ENCODE measurements at regions not wholly inside any gene's neighbourhood (a gene's known extent, or its start where the extent isn't known, plus 50 kb on each side); places are given as distances from the start of the nearest gene placed in this dataset.

DNA sequence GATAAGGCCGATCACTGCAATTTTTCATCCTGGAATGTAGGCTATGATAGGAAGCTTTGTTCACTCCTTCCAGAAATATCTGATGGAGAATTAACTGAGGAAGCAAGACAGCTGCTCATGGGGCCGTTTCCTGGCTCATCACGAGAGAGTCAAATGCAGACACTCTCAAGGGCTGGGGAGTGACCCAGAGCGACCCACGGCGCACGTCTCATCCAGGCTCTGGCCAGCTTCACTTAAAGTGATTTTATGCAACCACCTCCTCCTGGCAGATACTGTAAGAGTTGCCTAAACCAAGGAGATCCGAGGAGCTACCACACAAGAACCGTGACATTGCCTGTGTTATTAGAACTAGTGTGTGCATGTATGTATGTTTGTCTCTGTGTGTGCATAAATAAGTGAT is 530.8 kb downstream of the TCERG1L start:
- no peak for DNase-seq

DNA sequence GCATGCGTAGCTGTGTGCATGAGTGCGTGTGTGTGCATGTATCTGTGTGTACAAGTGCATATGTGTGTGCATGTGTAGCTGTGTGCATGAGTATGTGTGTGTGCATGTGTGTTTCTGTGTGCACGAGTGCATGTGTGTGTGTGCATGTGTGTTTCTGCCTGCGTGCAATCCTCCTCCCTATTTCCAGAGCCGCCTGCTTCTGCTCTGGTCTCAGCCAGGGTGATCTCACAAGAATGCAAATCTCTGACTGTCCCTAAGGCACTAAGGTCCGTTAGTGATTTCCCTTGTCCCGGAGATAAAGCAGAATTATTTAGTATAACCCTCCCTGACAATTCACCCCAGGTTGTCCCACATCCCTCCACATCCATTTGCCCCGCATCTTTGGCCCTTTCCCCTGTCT is 530.3 kb downstream of the TCERG1L start:
- DNase-seq: no peak

DNA sequence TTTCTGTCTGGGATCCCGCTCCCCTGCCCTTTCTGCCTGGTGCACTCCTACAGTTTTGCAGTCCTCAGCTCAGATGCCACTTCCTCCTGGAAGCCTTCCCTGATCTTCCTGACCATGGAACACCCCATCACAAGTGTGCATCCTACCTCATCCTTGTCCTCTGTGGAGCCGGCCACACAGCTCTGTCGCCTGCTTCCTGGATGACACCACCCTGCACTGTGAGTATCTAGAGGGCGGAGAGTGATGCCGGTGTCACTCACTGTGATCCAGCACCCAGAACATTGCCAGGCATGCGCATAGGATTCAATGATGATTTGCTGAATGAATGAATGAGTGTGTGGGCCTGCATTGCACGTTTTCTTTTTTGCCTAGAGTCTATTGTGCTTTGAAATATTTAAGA is 529.9 kb downstream of the TCERG1L start:
- DNase-seq: no peak

DNA sequence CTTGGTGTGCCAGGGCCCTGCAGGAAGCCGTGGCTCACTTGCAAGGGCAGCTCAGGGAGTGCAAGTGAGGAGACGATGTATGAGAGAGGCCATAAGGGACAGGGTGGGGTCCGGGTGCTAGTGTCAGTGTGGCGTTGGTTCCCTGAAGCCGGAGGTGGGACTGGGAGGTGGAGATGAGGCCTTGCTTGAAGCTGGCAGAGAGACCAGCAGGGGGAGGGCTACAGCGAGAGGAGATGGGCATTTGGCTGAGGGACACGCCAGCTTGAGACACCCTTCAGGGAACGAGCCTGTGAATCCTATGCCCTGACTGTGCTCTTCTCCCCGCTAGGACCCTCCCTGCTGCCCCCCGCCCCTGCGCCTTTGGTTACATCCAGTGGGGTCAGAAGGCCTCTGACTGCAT is 529.1 kb downstream of the TCERG1L start:
- no peak for DNase-seq

DNA sequence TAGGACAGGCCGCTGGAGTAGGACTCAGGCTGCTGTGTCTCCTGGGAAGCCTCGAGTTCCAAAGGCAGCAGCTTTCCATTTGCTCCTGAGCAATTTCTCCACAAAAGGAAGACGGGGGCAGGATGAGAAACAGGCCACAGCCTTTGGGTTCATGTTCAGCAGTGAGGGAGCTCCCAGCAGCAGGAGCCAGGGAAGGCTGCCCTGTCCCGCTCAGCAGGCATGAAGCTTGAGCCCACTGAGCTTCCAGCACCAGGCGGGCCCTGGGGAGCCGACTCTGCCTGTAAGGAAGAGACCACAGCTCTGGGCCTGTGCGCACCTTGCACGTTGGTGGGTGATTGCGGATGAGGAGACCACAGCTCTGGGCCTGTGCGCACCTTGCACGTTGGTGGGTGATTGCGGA is 527.2 kb downstream of the TCERG1L start:
- DNase-seq: no peak

DNA sequence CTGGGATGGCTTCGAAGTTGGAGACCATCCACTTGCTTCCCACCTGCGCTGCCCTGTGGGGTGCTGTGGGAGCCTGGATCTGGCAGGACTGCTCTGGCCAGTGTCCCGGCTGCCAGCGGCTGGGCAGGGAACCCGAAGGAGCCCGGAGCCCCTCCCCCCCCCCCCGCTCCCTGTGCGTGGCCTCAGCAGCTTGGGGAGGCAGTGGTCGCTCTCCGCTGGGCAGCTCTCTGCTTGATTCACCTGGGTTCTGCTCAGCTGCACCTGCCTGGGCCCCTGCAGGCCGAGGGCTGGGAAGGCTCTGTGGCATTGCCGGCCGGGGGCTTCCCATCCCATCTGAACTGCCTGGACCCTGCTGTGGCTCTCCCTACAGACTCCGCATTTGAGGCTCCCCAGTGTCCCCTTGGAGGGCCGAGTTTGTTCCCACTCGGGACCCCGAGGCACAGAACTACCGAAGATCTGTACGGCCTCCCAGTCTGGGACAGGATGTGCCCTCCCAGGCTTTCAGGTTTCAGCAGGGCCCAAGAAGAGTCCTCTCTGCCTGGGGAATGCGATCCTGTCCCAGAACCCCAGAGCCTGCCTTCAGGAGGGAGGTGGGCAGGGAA is 525.1 kb downstream of the TCERG1L start:
- no peak for DNase-seq

DNA sequence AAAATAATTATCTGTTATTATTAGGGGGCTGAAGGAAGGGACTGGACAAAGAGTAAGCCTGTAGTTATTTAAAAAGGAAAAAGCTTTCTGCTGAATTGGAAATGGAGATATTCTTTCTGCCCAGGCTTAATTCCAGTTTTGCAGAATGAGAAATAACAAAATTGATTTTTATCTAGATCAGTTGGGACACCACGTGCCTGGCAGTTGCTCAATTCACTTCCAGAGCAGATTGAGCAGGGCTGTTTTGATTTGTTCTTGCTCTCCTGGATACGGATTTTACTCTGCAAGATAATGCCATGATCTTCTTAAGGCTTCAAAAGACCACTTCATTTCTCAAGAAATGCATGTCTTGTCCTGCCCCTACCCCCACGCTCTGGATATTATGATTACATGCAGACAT is 524.3 kb downstream of the TCERG1L start:
- DNase-seq: no peak

DNA sequence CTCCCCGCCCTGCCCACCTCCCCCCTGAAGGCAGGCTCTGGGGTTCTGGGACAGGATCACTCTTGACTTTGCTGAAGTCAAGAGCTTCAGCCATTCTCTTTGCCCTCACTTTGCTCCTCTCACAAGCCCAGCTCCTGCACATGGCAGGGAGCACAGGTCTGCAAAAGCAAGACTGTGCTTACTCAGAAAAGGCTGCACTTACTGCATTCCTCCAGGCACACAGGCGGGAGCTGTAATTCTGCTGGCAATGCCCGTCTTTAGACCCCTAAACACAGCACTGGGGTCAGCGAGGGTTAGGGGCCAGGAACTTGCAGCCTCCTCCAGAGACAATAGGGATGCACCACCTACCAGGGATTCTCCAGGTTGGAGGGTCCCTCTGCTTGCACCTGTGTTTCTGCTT is 523.7 kb downstream of the TCERG1L start:
- DNase-seq: no peak

DNA sequence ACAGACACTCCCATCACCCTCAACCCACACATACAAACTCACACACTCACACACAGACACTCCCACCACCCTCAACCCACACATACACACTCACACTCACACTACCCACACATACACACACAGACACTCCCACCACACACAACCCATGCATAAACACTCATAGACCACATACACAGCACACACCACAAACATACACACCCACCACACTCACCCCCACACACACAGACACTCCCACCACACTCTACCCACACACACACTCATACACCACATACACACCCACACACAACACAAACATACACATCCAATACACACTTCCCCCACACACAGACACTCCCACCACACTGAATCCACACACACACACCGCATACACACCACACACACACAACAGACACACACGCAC is 521.2 kb downstream of the TCERG1L start:
- DNase-seq: no peak

DNA sequence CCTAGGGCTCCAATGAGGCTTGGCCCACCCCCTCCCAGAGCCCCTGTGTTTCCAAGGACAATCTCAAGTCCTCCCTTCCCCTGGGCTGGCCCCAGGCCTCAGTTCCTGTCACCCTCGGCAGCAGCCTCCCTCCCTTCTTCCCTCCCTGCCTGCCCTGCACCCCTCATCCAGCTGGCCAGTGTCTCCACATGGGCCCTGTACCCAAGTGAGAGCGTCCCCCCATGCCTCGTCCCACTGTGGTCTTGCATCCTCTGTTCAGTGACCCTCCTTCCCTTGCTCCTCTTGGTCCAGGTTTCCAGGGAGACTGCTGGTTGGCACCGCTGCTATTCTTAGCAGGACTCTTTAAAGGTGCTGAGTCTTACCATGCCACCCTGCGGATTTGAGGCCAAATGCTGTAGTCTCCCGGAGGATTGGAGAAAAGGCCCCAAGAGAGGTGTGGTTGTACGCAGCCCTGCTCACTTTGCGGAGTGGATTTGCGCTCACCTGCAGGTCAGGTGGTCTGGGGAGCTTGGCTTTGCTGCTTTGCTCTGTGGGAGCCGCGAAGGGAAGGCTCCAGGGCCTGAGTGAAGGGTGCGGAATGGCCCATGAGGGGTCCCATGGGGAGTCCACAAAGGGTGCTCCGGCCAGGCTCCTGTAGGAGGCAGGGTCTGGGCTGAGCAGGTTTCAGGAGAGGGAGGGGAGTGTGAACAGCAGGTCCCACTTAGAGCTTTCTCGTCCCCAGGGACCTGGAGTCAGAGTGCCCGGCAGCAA is 519.2 kb downstream of the TCERG1L start:
- no peak for DNase-seq

DNA sequence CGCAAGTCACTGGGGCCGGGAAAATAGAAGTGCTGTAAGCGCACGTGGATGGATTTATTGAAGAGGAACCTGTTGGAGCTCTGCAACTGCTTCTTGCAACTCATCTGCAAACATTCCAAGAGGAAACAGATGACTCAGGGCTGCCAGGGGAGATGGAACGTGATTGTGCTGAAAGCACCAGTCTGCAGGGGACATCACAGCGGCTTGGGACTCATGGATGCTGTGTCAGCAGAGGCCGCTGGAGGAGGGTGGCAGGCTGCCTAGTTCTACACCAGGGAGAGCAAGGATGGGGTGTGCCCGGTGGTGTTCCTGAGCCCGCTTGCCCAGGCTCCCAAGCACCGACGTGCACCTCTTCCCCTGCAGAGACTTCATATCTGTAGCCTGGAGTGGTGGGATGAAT is 515.7 kb downstream of the TCERG1L start:
- no peak for DNase-seq

DNA sequence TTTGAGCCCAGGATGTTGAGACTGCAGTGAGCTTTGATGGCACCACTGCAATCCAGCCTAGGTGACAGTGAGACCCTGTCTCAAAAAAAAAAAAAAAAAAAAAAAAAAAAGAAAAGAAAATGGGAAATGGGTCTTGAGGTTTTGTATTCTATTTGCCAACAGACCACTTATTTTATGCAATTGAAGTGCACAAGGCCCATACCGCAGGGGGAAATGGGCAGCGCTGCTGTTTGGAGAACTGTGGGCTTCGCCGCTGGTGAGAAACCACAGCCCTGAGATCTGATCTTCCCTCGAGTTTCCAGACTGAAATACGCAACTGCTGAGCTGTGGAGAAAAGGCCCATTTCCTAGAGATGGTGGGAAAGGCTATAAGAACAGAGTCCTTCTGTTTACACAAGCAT is 512.0 kb downstream of the TCERG1L start:
- DNase-seq: no peak

DNA sequence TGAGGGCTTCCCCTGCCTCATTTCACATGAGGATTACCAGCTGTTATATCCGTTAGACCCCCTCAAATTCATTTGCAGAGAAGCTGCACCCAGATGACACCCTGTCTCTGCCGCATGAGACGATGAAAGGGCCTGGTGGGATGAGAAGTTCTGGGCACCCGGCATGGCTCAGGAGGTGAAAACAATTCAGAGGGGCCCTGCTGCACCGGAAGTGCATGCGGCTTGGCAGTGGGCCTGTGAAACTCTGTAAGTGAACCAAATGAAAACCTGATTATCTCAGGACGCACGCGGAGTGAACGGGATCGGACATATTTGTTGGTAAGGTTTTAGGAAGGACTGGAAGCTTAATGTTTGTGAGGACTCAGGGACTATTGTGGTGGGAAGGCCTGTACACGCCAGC is 511.2 kb downstream of the TCERG1L start:
- no peak for DNase-seq

DNA sequence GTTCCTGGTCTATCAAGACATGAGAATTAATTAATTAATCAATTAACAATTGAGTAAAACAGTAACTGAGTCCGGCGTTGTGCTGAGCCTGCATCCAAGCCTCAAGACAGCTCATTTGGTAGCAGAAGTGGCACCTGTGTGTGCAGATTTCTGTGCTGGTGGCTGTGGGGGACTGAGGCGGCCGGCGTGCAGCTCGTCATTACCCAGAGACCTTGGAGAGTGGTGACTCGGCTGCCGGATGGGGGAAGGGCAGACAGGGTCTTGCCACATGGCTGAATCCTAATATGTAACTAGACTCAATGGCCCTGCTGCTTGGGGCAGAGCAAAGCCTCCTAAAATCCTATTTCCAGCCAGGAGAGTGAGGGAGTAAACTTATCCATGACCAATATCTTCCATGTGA is 510.2 kb downstream of the TCERG1L start:
- DNase-seq: no peak

DNA sequence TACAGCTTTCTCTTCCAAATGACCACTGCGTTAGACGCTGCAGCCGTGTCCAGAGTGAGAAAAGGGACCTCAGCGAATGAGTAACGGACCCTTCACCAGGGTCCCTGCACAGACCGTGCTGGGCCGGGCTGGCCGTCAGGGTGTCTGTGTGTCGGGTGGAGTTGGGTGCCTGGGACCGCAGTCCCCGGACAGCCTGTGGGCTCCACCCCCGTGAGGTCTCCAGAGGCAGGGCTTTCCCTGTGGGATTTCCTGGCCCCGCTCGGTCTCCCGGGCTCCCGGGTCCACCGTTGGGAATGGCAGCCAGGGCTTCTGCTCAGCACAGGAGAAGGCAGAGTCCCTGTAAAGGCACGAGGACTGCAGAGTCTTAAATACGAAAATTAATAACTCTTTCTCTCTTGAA is 509.7 kb downstream of the TCERG1L start:
- DNase-seq: no peak

DNA sequence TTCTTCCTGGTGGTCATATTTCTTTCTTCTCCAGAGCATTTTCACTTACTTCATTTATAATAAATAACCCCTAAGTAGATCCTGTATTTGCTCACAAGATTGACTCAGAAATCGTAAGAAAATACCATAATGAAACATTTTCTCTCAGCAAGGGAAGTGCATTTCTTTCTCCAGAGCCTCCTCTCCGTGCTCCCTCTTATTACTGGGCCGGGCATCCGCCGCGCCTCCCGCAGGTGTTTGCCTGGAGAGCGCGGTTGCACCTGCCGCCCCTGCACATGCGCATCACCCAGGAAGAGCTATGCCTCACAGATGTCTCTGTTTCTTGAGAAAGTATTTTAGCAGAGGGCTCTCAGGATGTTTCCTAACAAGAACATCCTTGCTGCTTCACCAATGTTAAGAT is 509.2 kb downstream of the TCERG1L start:
- DNase-seq: peak; percentile 3

DNA sequence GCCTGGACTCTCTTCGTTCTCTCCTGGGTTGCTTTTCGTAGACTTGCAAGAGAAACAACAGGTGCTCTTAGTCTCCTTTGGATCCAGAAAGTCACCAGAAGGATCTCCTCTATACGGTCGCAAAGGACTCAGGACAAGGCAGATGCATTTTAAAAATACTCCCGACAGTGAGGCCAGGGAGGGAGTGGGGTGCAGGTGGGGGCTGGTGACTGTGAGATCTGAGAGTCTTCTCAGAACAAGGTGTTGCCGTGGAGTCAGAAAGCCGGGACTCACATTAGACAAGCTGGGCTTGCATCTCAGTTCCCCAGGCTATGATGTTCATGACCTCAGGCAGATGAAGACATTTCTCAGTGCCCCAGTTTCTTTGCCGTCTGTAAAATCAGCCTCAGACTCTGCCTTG is 507.2 kb downstream of the TCERG1L start:
- DNase-seq: no peak

DNA sequence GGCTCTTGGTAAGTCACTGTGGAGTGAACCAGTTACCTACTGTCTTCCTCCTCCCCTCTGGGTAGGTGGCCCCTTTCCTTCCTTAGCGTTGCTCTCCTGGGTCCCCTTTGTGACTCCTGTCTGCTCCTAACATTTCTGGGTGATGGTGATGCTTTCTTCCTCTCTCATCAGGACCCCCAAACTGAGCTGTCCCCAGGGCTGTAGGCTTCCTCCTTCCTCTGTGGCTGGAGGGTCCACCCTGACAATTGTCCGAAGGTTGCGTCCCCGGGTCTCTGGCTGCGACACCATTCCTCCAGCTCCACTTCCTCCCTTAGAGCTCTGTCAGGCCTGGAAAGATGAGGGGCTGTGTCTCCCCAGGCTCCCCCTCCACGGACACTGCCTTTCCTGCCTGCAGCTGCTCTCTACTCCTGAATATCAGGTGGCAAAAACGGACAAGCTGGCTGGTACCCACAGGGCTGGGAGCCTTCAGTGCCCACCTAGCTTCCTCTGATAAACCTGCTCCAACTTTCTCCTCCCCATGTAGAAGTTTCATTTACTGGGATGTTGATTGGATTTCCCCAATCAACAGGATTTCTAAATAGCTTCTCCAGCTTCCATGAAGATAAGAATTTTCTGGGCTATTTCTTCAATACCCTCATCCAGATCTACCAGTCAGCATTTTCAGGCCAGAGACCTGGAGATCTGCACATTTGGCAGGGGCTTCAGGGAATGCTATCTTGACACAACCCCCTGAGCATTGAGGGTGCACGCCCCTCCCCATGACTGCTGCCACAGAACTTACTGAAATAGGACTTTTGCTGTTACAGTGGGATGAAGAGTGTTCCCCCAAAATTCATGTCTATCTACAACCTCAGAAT is 506.5 kb downstream of the TCERG1L start:
- DNase-seq: no peak

DNA sequence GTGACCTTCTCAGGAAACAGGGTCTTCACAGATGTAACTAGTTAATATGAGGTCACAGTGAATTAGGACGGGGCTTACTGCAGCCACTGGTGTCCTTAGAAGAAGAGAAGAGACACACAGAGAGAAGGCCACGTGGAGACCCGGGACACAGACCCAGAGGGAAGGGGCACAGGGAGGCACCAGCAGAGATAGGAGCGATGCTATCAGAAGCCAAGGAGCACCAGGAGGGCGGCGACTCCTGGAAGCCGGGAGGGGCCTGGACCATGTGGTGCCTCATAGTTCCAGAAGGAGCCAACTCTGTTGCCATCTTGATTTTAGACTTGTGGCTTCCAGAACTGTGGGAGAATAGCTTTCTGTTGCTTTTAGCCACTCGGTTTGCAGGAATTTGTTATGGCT is 505.9 kb downstream of the TCERG1L start:
- no peak for DNase-seq

DNA sequence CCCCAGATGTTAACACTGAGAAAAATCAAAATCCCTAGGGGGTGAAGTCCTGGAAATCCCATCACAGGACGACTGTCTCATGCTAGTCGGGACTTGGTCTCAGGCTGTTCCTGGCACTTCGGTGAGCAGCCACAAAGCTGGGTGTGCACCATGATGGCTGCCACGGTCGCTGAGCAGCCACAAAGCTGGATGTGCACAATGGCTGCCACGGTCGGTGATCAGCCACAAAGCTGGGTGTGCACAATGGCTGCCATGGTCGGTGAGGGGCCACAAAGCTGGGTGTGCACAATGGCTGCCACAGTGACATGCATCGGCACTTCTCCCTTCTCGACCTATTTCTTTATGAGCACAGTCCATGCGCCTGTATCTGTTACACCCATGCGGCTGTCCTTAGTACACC is 505.1 kb downstream of the TCERG1L start:
- DNase-seq: no peak

DNA sequence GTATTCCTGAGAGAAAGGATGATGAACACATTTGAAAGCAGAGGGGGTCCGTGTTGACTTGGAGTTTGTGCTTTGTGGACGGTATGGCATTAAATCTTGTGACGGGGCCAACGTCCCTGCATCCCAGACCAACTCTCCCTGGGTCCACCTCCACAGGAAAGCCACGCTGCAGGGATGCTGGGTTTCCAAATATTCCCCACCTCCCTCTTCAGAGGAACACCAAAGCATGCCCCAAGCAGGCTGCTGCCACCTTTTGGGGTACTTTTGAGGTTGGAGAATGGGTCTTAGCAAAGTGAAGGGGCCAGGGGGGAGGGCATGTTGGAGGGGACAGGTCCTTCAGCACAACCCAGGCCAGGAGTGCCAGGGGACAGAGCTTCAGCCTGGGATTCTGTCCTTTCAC is 504.4 kb downstream of the TCERG1L start:
- no peak for DNase-seq

DNA sequence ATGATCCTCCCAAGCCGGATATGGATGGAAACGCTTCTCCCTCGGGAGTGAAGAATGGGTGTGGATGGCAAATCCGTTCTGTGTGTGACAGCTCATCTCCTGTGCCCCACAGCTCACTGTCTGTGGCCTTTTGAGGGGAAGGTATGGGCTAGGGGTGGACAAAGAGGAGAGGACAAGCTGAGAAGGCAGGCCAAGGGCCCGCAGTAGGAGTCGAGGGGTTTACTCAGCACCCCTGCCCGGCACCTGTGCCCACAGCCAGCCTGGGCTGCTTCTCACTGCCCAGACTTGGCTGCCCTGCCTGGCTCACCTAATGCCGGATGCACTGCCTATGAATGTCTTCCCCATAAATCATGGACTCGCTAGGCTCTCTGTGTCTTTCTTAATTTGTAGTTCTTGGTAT is 503.8 kb downstream of the TCERG1L start:
- no peak for DNase-seq

DNA sequence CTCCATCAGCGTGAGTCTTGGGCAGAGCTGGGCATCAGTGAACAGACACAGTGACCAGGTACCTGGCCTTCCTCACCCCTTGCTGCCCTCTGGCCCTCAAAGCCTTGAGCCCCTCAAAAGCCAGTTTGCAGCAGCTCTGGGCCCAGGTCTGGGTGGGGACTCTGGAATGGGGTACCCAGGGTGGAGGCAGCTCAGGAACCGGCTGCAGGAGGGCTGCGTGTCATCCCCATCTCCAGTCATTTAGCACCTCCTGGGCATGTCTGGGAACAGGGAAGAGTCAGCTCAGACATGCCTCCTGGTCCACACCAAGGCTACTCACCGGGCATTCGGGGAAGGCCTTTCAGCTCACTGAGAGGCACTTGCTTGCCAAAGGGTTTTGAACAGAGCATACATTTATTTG is 503.3 kb downstream of the TCERG1L start:
- no peak for DNase-seq

DNA sequence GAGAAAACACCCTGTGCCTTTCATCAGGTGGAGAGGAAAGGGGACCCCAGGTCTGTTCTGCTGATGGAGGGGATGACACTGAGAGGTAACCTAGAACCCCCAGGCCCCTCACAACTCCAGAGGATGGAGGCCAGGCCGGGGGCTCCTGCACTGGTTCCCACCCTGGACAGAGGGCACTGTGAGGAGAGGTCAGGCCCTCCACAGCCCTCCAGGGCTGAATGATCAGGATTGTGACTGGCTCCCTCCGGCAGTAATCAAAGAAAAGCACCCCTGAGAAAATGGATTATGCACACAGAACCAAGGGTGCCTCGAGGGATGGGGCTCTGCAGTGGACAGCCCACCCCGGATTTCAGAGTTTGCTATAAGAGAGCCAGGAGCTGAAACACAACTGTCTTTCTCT is 502.8 kb downstream of the TCERG1L start:
- no peak for DNase-seq

All from SHP77 treated with DMSO at 0.1 percent for 48 hours (cell line).